NCI-H1105 treated with DMSO at 0.1 percent for 48 hours (cell line): ENCODE measurements at regions not wholly inside any gene's neighbourhood (a gene's known extent, or its start where the extent isn't known, plus 50 kb on each side); places are given as distances from the start of the nearest gene placed in this dataset.
"Not testable (repeated sequence)": the region's sequence is repeated elsewhere in the genome, so short reads cannot be mapped to it uniquely, and the experiment has no call there.

Source experiments
- DNase-seq: peaks from one replicate; lab custom pipeline; 2025; lab: John Stamatoyannopoulos, UW

DNA sequence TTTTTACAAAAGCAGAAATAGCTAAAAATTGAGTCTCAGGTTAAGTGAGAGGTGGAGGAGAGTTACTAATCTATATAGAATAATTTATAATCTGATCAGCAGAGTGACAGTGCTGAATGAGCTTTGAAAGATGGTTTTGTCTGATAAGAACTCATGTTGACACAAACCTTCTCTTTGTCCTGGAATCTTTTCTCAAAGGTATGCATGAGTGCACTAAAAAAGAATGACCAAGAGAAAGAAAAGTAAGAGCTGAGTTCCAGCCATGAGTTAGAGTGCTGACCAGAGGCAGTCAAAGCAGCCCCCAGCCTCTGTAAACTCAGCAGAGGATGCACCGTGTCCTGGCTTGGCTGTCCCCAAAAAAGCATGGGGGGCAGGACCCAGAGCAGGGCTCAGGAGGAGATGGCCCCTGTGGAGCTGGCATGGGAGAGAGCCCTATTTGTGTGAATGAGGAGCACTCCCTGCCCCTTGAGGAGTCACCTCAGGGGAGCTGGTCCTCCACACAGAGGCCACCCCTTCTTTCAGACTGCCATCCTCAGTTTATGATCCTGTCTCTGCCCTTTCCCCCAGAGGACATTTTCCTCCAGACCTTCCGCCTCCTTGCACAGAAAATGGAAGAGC lies 129.8 kb downstream of the SEC23A start:
- no peak for DNase-seq

DNA sequence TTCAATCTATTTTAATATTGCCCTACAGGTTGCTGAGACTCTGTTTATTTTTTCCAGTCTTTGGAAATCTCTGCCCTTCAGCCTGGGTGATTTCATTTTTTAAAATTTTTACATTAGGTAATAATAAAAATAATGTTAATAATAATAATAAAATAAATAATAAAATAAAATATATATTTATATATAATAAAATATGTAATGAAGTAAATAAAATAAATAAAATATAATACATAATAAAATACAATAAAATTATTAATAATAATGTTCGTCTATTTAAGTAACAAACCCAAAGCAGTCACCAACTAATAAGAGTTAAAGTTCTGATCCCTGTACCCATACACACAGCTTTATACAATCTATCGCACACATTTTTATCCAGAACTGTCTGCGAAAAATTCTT lies 130.5 kb downstream of the SEC23A start:
- DNase-seq, result no peak

- DNase-seq, result no peak
These were observed 131.6 kb downstream of the SEC23A start for GRCh38 chr14:38971258-38971921.

GRCh38 chr14:38964630-38965029 lies 138.4 kb downstream of the SEC23A start:
- DNase-seq, result no peak

- no peak for DNase-seq
These were observed 142.0 kb downstream of the SEC23A start for GRCh38 chr14:38960946-38961531.

- DNase-seq, result no peak
These were observed 144.0 kb downstream of the SEC23A start for GRCh38 chr14:38959021-38959420.

- peak; percentile 45 for DNase-seq
These were observed 144.4 kb downstream of the SEC23A start for GRCh38 chr14:38958589-38958988.

- no peak for DNase-seq
These were observed 151.6 kb downstream of the SEC23A start for GRCh38 chr14:38951451-38951850.

GRCh38 chr14:38950676-38951075 lies 152.4 kb downstream of the SEC23A start:
- DNase-seq, result no peak

GRCh38 chr14:38948576-38948975 lies 154.5 kb downstream of the SEC23A start:
- DNase-seq, result no peak

- DNase-seq, result no peak
These were observed 154.9 kb downstream of the SEC23A start for GRCh38 chr14:38948171-38948570.

- DNase-seq, result no peak
These were observed 155.7 kb downstream of the SEC23A start for GRCh38 chr14:38947343-38947742.

GRCh38 chr14:38944691-38945090 lies 158.3 kb downstream of the SEC23A start:
- no peak for DNase-seq

DNA sequence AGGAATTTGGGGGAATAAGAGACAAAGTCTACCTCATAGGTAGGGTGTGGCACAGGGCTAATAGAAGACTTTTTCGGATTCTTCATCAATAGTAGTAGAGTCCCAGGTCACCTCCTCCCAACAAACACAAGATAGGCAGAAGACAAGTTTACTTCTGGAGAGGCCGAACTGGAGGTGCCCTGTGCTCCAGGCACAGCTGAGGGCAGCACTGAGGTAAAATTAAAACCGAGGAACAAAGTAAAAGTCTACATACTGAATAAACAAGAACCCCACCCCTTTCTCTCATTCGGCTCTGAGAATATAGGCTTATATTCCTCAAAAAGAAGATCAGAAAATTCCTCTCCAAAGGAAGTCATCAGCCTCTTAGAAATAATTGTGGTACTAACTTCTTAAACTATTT lies 161.5 kb downstream of the SEC23A start:
- no peak for DNase-seq

GRCh38 chr14:38932653-38933000 lies 170.4 kb downstream of the SEC23A start:
- DNase-seq, result not testable (repeated sequence)

DNA sequence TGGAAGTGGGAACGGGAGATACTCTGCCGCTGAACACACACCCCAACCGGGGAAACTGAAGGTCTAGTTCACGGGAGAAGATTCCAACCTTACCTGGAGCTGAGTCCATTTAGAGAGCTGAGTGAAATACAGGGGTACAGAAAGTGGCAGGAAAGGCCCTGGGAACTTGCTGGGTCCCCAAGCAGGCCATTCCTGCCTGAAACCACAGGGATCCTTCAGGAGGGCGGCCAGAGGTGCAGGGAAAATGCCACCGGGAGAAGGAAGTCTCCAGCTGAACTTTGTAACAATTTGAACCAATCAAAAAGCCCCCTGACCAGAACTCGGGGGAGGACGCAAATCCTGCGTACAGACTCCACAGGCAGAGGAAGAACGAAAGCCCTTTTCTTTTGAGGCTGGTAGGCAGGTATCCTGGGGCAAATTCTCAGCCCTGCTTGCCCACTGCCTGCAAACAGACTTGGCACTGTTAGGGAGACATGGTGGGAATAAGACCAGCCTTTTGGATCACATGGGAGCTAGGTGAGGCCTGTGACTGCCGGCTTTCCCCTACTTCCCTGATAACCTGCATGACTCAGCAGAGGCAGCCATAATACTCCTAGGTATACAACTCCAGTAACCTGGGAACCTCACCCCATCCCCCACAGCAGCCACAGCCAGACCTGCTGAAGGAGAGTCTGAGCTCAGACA lies 170.9 kb downstream of the SEC23A start:
- DNase-seq, result no peak

GRCh38 chr14:38930898-38931297 lies 172.1 kb downstream of the SEC23A start:
- DNase-seq, result no peak

- no peak for DNase-seq
These were observed 173.0 kb downstream of the SEC23A start for GRCh38 chr14:38930022-38930421.

DNA sequence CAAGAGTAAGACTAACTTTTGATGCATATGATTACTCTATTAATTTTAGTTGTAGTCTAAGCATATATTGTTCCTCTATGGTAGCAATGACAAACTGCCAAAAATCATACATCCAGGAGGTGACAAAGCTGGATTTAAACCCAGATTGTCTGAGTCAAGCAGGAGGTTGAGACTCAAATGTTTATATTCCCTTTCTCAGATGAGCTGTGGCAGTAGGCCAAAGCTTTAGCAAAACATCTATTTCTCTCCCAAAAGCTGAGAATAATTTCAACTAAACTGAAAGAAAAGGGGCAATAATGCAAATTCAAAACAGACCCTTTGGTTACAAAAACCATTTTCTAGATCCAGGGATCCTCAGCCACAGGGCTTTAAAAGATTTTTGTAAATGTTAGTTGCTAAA lies 173.6 kb downstream of the SEC23A start:
- no peak for DNase-seq

DNA sequence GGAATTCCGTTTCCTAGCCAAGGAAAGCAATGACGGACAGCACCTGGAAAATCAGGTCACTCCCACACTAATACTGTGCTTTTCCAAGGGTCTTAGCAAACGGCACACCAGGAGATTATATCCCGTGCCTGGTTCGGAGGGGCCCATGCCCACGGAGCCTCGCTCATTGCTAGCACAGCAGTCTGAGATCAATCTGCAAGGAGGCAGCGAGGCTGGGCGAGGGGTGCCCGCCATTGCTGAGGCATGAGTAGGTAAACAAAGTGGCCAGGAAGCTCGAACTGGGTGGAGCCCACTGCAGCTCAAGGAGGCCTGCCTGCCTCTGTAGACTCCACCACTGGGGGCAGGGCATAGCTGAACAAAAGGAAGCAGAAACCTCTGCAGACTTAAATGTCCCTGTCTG lies 181.1 kb downstream of the SEC23A start:
- not testable (repeated sequence) for DNase-seq

DNA sequence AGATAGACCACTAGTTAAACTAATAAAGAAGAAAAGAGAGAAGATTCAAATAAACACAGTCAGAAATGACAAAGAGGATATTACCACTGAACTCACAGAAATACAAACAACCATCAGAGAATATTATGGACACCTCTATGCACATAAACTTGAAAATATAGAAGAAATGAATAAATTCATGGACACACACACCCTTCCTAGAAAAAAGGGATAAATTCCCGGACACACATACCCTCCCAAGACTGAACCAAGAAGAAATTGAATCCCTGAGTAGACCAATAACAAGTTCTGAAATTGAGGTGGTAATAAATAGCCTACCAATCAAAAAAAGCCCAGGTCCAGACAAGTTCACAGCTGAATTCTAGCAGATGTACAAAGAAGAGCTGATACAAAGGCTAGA lies 187.9 kb downstream of the SEC23A start:
- no peak for DNase-seq

GRCh38 chr14:38910092-38910491 lies 192.9 kb downstream of the SEC23A start:
- DNase-seq, result no peak

- DNase-seq, result no peak
These were observed 198.1 kb downstream of the SEC23A start for GRCh38 chr14:38904959-38905358.
